T-cell (primary cell): ENCODE measurements at regions not wholly inside any gene's neighbourhood (a gene's known extent, or its start where the extent isn't known, plus 50 kb on each side); places are given as distances from the start of the nearest gene placed in this dataset.

ENCODE experiments used
- ATAC-seq, 4 experiments: fragments of 200-7000 bp in 3 of 4; fragments of 150-1000 bp in 1 of 4; cut with Tn5 transposase; replicated peaks in 1 of 4; 1 replicate in 3 of 4; 2 replicates in 1 of 4; pipeline ENCODE4 v1.10.0; 2021; ENCODE audit warnings: moderate library complexity in 3 of 4, mild to moderate bottlenecking in 2 of 4, moderate number of reproducible peaks in 1 of 4
- CTCF ChIA-PET, 2 donors: fragments of 300-600 bp; sonication (Branson Sonifier 250); formaldehyde crosslinking; loops; one replicate each; lab custom pipeline; 2022; ENCODE audit warnings: antibody characterized with exemption in 2 of 2; lab: Charles Lee
- POLR2A ChIA-PET, 2 donors: fragments of 300-600 bp; sonication (Branson Sonifier 250); formaldehyde crosslinking; loops; one replicate each; lab custom pipeline; 2022; ENCODE audit warnings: antibody characterized with exemption in 2 of 2; lab: Charles Lee
- DNase-seq, 35 experiments: peaks; one replicate each; pipeline versions ENCODE4 v3.0.0 to v3.0.0-alpha.2; 2013 to 2023
- H3K27ac ChIP-seq: one replicate; pipeline ENCODE4 v1.5.1; 2013; ENCODE audit warnings: low read length
- H3K27me3 ChIP-seq, 2 experiments: replicated peaks in 1 of 2; 1 replicate in 1 of 2; 2 replicates in 1 of 2; pipeline versions ENCODE4 v1.6.1 to v1.7.0; 2013; ENCODE audit warnings: low read length in 1 of 2, mixed read lengths in 1 of 2; ENCODE audit not compliant: control insufficient read depth in 2 of 2, insufficient read depth in 2 of 2; ENCODE audit errors: extremely low read depth in 1 of 2
- H3K36me3 ChIP-seq, 2 donors: 1 replicate in 1 of 2; 2 replicates in 1 of 2; pipeline versions ENCODE4 v1.6.1 to v1.7.0; 2013; ENCODE audit warnings: low read length in 1 of 2; ENCODE audit not compliant: control insufficient read depth in 2 of 2, insufficient read depth in 1 of 2; ENCODE audit errors: extremely low read depth in 1 of 2
- H3K4me1 ChIP-seq, 2 experiments: 1 replicate in 1 of 2; 2 replicates in 1 of 2; pipeline versions ENCODE4 v1.6.1 to v1.7.0; 2013; ENCODE audit warnings: low read length in 2 of 2, mixed read lengths in 1 of 2; ENCODE audit not compliant: insufficient read depth in 2 of 2, control insufficient read depth in 1 of 2; ENCODE audit errors: extremely low read depth in 1 of 2
- H3K4me3 ChIP-seq, 2 donors: 1 replicate in 1 of 2; 2 replicates in 1 of 2; pipeline versions ENCODE4 v1.5.1 to v1.7.0; 2013; ENCODE audit warnings: mild to moderate bottlenecking in 2 of 2, low read length in 1 of 2, moderate library complexity in 1 of 2; ENCODE audit not compliant: control insufficient read depth in 1 of 2; ENCODE audit errors: extremely low read depth in 1 of 2
- H3K9me3 ChIP-seq: 2 replicates; pipeline ENCODE4 v1.7.0; 2013
- H3K27ac Mint-ChIP-seq, 2 donors: one replicate each; pipeline ENCODE4 v1.8.0; 2020 to 2021; ENCODE audit warnings: mild to moderate bottlenecking in 2 of 2, mixed read lengths in 2 of 2
- H3K27me3 Mint-ChIP-seq, 2 donors: one replicate each; pipeline ENCODE4 v1.8.0; 2021 to 2022; ENCODE audit warnings: mixed read lengths in 2 of 2
- H3K36me3 Mint-ChIP-seq: one replicate; pipeline ENCODE4 v1.8.0; 2021; ENCODE audit warnings: mixed read lengths
- H3K4me1 Mint-ChIP-seq, 3 donors: one replicate each; pipeline ENCODE4 v1.8.0; 2020 to 2022; ENCODE audit warnings: mixed read lengths in 3 of 3, mild to moderate bottlenecking in 1 of 3
- H3K4me3 Mint-ChIP-seq, 3 donors: one replicate each; pipeline ENCODE4 v1.8.0; 2020 to 2022; ENCODE audit warnings: mild to moderate bottlenecking in 3 of 3, mixed read lengths in 3 of 3, moderate library complexity in 3 of 3
- H3K9me3 Mint-ChIP-seq, 3 donors: one replicate each; pipeline ENCODE4 v1.8.0; 2020 to 2022; ENCODE audit warnings: mixed read lengths in 3 of 3
- WGBS: methylation state at CpG from one replicate; pipeline ENCODE4 v1.1.5; 2013; ENCODE audit warnings: missing lambda C conversion rate; ENCODE audit not compliant: insufficient coverage; 5-methylcytosine and 5-hydroxymethylcytosine counted together

GRCh38 chr18:29823671-29824070 lies 1218.9 kb downstream of the DSC3 start:
- WGBS, result no CpG with 5 or more reads among the region's 1 CpG
- H3K27me3 ChIP-seq, result no peaks in the 10 kb centered on the region
- no peaks in the 10 kb centered on the region for H3K27me3 Mint-ChIP-seq
- POLR2A ChIA-PET, result no interaction called here
- CTCF ChIA-PET, result no interaction called here
- no peak overlapping the region for H3K4me3 Mint-ChIP-seq
- no peaks in the 10 kb centered on the region for H3K4me1 Mint-ChIP-seq
- peaks cover 4 to 42% (median 18%) of the 10 kb centered on the region in 3 donors for H3K9me3 Mint-ChIP-seq
- H3K9me3 ChIP-seq, result no peaks in the 10 kb centered on the region
- DNase-seq, result no peak
- H3K27ac Mint-ChIP-seq, result no peak overlapping the region
- no peaks in the 10 kb centered on the region for H3K36me3 ChIP-seq
- no peak overlapping the region for H3K27ac ChIP-seq
- no peak for ATAC-seq
- no peaks in the 10 kb centered on the region for H3K4me1 ChIP-seq
- no peak overlapping the region for H3K4me3 ChIP-seq
- H3K36me3 Mint-ChIP-seq, result no peaks in the 10 kb centered on the region

- Histone ChIP-seq H3K4me3 (no peak overlapping the region), H3K4me1 (no peaks in the 10 kb centered on the region), H3K36me3 (no peaks in the 10 kb centered on the region), H3K27me3 (no peaks in the 10 kb centered on the region), H3K9me3 (no peaks in the 10 kb centered on the region), H3K27ac (no peak overlapping the region)
- Mint-ChIP-seq H3K4me3 (no peak overlapping the region), H3K4me1 (no peaks in the 10 kb centered on the region), H3K27me3 (no peaks in the 10 kb centered on the region), H3K36me3 (no peaks in the 10 kb centered on the region), H3K9me3 (peaks cover 3 to 44% (median 23%) of the 10 kb centered on the region in 3 donors), H3K27ac (no peak overlapping the region)
- ChIA-PET CTCF (no interaction called here), POLR2A (no interaction called here)
- DNase-seq (no peak), ATAC-seq (no peak)
- WGBS, result no CpG with 5 or more reads among the region's 1 CpG
Measured at GRCh38 chr18:29821544-29821943, 1221.0 kb downstream of the DSC3 start.

- Mint-ChIP-seq H3K9me3 (peaks cover 25 to 50% (median 42%) of the 10 kb centered on the region in 3 donors), H3K27me3 (no peaks in the 10 kb centered on the region), H3K4me1 (no peaks in the 10 kb centered on the region), H3K36me3 (no peaks in the 10 kb centered on the region), H3K4me3 (no peak overlapping the region), H3K27ac (no peak overlapping the region)
- Histone ChIP-seq H3K36me3 (no peaks in the 10 kb centered on the region), H3K27me3 (no peaks in the 10 kb centered on the region), H3K27ac (no peak overlapping the region), H3K4me1 (no peaks in the 10 kb centered on the region), H3K9me3 (no peaks in the 10 kb centered on the region), H3K4me3 (no peak overlapping the region)
- ATAC-seq, result no peak
- WGBS, result 89% methylated on average over 4 of the region's 4 CpGs
- CTCF ChIA-PET, result no interaction called here
- no peak for DNase-seq
- POLR2A ChIA-PET, result no interaction called here
Measured at GRCh38 chr18:29811519-29811918, 1231.0 kb downstream of the DSC3 start.

- Mint-ChIP-seq H3K36me3 (no peaks in the 10 kb centered on the region), H3K4me1 (no peaks in the 10 kb centered on the region), H3K4me3 (no peak overlapping the region), H3K9me3 (peaks cover 10 to 21% (median 14%) of the 10 kb centered on the region in 3 donors), H3K27me3 (no peaks in the 10 kb centered on the region), H3K27ac (no peak overlapping the region)
- DNase-seq (no peak), ATAC-seq (no peak)
- Histone ChIP-seq H3K27me3 (no peaks in the 10 kb centered on the region), H3K27ac (no peak overlapping the region), H3K9me3 (no peaks in the 10 kb centered on the region), H3K36me3 (no peaks in the 10 kb centered on the region), H3K4me1 (no peaks in the 10 kb centered on the region), H3K4me3 (no peak overlapping the region)
- ChIA-PET CTCF (no interaction called here), POLR2A (no interaction called here)
- WGBS, result no CpG with 5 or more reads among the region's 1 CpG
Measured at GRCh38 chr18:29780816-29781215, 1261.7 kb downstream of the DSC3 start.

- no peak overlapping the region for H3K4me3 ChIP-seq
- WGBS, result no CpG with 5 or more reads among the region's 1 CpG
- POLR2A ChIA-PET, result no interaction called here
Measured at GRCh38 chr18:29779096-29779495, 1263.4 kb downstream of the DSC3 start.

GRCh38 chr18:29753379-29753778 lies 1289.2 kb downstream of the DSC3 start:
- Histone ChIP-seq H3K36me3 (no peaks in the 10 kb centered on the region), H3K4me3 (no peak overlapping the region), H3K4me1 (no peaks in the 10 kb centered on the region), H3K27me3 (no peaks in the 10 kb centered on the region), H3K9me3 (no peaks in the 10 kb centered on the region), H3K27ac (no peak overlapping the region)
- DNase-seq, result no peak
- Mint-ChIP-seq H3K9me3 (peaks cover 10 to 25% (median 19%) of the 10 kb centered on the region in 3 donors), H3K27me3 (no peaks in the 10 kb centered on the region), H3K36me3 (no peaks in the 10 kb centered on the region), H3K4me3 (no peak overlapping the region), H3K27ac (no peak overlapping the region), H3K4me1 (no peaks in the 10 kb centered on the region)
- WGBS, result no CpG with 5 or more reads among the region's 4 CpGs
- ChIA-PET POLR2A (no interaction called here), CTCF (no interaction called here)
- ATAC-seq, result no peak

More at GRCh38 chr18:29779096-29779495, 1263.4 kb downstream of the DSC3 start:
- DNase-seq, result no peak
- H3K4me1 Mint-ChIP-seq, result no peaks in the 10 kb centered on the region
- no peaks in the 10 kb centered on the region for H3K27me3 Mint-ChIP-seq
- no peak overlapping the region for H3K27ac Mint-ChIP-seq
- H3K9me3 Mint-ChIP-seq, result peaks cover 10 to 19% (median 16%) of the 10 kb centered on the region in 3 donors
- Histone ChIP-seq H3K9me3 (no peaks in the 10 kb centered on the region), H3K4me1 (no peaks in the 10 kb centered on the region), H3K36me3 (no peaks in the 10 kb centered on the region), H3K27me3 (no peaks in the 10 kb centered on the region), H3K27ac (no peak overlapping the region)
- H3K4me3 Mint-ChIP-seq, result no peak overlapping the region
- H3K36me3 Mint-ChIP-seq, result no peaks in the 10 kb centered on the region
- CTCF ChIA-PET, result no interaction called here
- ATAC-seq, result no peak

GRCh38 chr18:29749704-29750103 lies 1292.8 kb downstream of the DSC3 start:
- H3K27me3 ChIP-seq, result no peaks in the 10 kb centered on the region
- ChIA-PET POLR2A (no interaction called here), CTCF (no interaction called here)
- Mint-ChIP-seq H3K4me1 (no peaks in the 10 kb centered on the region), H3K27ac (no peak overlapping the region), H3K4me3 (no peak overlapping the region), H3K27me3 (no peaks in the 10 kb centered on the region), H3K36me3 (no peaks in the 10 kb centered on the region), H3K9me3 (peaks cover 13 to 34% (median 20%) of the 10 kb centered on the region in 3 donors)
- no peaks in the 10 kb centered on the region for H3K4me1 ChIP-seq
- no peak for DNase-seq
- no CpG with 5 or more reads among the region's 1 CpG for WGBS
- H3K4me3 ChIP-seq, result no peak overlapping the region
- ATAC-seq, result no peak
- no peak overlapping the region for H3K27ac ChIP-seq
- no peaks in the 10 kb centered on the region for H3K36me3 ChIP-seq
- H3K9me3 ChIP-seq, result no peaks in the 10 kb centered on the region
